Activated T-helper 1 cell treated with anti-CD3 and anti-CD28 coated beads, Interleukin-2, amount 50 U/mL, for 16 hours (primary cell): ENCODE measurements at regions not wholly inside any gene's neighbourhood (a gene's known extent, or its start where the extent isn't known, plus 50 kb on each side); places are given as distances from the start of the nearest gene placed in this dataset.
"Not testable (repeated sequence)": the region's sequence is repeated elsewhere in the genome, so short reads cannot be mapped to it uniquely, and the experiment has no call there.

ENCODE experiments used
- DNase-seq, 2 donors: peaks; one replicate each; pipeline ENCODE4 v3.0.0-alpha.2; 2020; ENCODE audit warnings: low read depth in 1 of 2, low spot score in 1 of 2

- DNase-seq = no peak
Observed at GRCh38 chr1:21385022-21385421, 54.9 kb upstream of the NBPF3 start.

DNA sequence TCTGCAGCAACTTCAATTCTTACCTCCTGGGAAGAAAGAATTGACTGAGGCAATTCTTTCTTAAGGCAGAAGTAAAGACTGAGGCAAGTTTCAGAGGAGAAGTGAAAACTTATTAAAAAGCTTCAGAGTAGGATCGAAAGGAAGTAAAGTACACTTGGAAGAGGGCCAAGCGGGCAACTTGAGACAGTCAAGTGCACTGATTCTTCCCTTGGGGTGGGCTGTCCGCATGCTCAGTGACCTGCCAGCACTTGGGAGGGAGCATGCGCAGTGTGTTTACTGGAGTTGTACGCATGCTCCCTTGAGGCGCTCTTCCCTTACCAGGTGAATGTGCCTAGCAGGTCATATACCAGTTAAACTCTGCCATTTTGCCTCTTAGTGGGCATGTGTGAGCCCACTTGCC is 55.3 kb upstream of the NBPF3 start:
- no peak for DNase-seq

- no peak for DNase-seq
Observed at GRCh38 chr1:21383785-21384401, 56.0 kb upstream of the NBPF3 start.

DNA sequence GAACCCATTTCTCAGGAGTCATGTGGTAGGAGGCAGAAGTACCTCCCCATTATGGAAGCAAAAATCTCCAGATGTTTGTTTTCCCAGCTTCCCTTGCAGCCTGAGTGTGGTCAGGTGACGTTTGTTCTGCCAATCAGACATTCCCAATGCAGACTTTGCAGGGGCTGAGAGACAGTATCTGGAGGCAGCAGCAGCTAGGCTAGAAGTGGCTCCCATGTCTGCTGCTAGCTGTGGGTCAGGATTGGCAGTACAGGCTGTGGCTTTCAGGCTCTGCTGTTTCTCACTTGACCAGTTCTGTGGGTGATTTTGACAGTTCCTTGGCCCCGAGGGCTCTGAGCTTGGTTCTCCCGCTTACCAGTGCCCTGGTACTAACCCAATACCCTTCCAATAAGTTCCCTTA is 58.6 kb upstream of the NBPF3 start:
- no peak for DNase-seq

- DNase-seq = not testable (repeated sequence)
Observed at GRCh38 chr1:21380147-21380546, 59.8 kb upstream of the NBPF3 start.

DNA sequence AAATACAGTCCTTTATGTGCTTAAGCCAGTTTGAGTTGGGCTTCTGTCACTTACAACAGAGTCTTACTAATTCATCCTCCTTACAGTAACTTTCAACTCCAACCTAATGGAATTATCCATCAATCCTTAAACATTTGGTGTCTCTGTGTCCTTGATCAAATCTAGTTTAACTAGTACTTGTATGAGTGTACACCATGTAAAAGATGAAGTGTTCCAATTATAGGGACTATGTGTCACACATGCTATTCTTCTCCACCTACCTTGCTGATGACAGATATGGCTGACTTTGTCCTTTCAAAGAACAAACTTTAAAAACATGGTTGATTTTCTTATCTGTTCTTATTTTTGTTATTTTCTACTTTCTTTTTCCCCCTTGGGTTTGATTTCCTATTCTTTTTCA is 60.4 kb upstream of the NBPF3 start:
- no peak for DNase-seq

DNA sequence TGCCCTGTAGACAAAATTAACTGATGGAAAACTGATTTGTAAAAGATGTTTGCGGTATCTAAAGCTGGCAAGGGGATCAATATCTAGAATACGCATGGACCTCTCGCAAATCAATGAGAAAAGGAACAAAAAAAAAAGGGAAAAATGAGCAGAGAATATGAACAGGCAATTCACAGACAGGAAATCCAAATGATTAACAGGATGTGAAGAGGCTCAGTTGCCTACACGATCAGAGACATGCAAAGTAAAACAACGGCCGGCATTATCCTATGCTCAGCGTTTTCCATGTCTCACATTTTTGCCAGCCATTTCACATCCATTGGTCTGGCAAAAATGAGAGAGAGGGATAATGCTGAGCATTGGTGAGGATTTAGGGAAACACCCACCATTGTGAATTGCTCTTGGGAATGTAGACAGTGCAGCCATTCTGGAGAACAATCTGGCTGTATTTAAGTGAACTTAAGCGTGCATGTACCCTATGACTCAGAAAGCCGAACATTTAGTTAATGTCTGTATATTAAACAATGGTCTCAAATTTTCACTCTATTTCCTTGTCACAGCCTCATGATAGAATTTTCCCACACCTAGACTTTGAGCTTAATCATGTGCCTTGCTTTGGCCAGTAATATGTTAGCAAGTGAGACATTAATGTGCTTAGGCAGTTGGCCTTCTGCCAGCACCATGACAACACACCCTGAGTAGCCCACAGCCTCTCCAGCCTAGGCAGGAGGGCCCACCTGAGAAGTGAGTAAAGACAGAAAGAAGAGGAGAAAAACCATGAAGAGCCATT is 61.0 kb upstream of the NBPF3 start:
- no peak for DNase-seq

DNA sequence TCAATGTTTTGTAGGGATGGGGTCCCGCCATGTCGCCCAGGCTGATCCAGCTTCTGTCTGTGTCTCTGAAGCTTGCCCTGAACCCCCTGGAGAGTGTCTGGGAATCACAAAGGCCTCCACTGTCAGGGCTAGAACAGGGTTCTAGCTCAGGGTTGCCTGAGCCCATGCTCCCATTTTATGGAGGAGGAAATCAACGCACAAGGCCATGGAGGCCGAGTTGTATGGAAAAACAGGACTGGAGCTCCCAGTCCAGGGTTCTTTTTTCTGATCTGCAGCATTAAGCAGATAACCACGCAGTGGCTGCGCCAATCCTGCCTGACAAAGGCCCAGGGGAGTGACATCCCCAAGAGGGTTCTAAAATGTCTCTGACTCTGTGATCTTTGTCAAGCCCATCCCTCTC is 67.6 kb upstream of the NBPF3 start:
- DNase-seq = no peak

DNA sequence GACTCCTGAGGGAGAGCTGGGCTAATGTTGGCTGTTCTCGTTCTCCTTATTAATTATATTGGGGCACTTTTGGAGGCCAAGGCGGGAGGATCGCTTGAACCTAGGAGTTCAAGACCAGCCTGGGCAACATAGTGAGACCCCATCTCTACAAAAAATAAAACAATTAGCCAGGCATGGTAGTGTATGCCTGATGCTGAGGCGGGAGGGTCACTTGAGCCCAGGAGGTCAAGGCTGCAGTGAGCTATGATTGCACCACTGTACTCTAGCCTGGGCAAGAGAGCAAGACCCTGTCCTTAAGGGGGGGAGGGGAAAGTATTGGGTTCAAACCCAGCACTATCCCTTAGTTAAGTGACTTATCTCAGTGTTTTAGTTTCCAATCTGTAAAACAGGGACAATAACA is 70.0 kb upstream of the NBPF3 start:
- DNase-seq = no peak

DNA sequence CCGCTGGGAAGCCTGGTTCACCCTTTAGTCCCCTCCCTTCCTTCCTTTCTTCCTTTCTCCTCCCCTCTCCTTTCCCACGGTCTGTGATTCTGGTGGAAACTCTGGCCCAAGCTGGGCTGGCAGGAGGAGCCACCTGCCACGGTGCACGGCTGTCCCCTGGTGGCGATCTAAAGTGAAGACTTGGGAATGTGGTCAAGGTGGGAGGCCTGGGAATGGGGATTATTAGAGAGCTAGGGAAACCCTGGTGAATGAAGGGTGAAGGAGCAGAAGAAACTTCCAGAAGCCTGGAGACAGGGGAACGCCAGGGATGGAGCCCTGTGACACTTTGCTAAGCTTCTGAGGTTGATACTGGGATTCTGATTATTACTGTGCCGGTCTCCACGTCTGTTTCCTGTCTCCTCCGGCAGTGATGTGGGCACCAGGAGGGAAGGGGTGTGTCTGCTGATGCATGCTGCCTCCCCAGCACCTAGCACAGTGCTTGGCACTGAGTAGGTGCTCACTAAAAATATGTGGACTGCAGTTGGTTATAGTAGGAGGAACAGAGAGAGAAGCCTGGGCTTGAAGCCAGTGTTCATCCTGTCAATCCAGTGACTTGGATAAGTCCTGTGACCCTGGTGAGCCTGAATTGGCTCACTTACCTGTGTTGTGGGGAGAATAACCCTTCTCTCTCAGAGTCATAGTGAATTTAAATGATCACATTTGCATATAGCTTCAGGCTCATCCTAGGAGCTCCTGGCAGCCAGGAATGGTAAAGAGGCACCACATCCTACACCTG is 71.2 kb upstream of the NBPF3 start:
- peak; percentile 36 to 43 for DNase-seq

- DNase-seq = not testable (repeated sequence)
Observed at GRCh38 chr1:21367973-21368514, 71.9 kb upstream of the NBPF3 start.

DNA sequence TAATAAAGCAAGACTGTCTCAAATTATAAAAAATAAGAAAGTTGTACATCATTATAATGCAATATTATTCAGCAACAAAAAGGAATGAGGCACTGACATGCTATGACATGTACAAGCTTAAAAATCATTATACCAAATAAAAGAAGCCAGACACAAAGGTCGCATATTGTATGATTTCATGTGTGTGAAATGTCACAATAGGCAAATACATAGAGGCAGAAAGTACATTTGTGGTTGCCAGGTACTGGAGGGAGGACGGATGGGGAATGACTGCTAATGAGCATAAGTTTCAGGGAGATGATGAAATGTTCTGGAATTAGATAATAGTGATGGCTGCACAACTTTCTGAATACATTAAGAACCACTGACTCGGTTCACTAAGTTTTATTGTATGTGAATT is 73.6 kb upstream of the NBPF3 start:
- no peak for DNase-seq

DNA sequence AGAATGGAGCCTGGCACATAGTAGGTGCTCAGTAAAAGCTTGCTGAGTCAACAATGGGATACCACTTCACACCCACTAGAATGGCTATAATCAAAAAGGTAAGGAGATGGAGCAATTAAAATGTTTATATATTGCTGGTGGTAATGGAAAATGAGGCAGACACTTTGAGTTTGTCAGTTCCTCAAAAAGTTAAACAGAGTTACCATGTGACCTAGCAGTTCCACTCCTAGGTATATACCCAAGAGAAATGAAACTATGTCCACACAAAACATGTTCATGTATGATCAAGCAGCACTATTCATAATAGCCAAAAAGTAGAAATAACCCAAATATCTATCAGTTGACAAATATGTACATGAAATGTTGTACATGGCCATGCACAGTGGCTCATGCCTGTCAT is 74.8 kb upstream of the ECE1 start:
- no peak for DNase-seq

GRCh38 chr1:21362096-21362495 is 71.8 kb upstream of the ECE1 start:
- no peak for DNase-seq

DNA sequence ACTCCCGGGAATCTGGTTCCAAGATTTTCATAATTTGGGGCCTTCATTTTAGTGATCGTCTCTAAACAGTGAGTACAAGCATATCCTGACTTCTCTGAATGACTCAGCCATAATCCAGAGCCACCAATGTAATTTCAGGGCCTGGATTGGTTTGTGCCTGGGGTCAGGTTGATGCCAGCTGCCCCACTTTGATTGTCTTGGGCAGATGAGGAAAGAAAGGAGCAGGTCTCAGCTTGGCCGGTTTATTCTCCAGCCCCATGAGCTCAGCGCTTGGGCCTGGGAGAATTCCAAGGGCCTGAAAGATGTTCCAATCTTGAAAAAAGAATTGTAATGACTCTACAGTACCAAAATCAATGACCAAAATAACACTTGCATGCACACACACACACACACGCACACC is 71.2 kb upstream of the ECE1 start:
- DNase-seq = no peak

DNA sequence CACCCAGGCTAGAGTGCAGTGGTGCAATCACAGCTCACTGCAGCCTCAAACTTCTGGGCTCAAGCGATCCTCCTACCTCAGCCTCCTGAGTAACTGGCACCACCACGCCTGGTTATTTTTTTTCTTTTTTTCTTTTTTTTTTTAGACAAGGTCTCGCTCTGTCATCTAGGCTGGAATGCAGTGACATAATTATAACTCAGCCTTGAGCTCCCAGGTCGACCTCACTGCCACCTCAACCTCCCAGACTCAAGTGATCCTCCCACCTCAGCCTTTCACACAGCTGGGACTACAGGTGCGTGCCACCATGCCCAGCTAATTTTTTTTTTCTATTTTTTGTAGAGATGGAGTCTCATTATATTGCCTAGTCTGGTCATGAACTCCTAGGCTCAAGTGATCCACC is 66.9 kb upstream of the ECE1 start:
- DNase-seq = no peak

DNA sequence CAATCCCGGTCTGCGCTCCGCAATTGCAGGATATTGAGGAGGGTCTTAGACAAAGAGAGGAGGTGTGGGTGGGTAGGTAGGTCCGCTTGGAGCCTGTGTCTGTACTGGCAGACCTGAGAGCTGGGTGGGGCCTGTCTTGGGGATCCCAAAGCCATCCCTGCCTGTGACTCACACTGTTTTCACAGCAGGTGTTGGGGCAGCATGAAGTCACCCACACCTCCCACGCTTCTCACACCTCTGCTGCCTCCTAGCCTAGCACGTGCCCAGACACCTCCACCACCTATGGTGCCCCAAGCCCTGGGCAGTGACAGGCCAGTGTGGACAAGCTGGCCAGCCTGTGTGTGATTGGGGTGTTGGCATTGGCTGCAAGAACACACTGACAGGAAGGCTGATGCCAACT is 65.7 kb upstream of the ECE1 start:
- DNase-seq = no peak

- no peak for DNase-seq
Observed at GRCh38 chr1:21352586-21352985, 62.3 kb upstream of the ECE1 start.

GRCh38 chr1:21351901-21352300 is 61.6 kb upstream of the ECE1 start:
- DNase-seq = no peak

DNA sequence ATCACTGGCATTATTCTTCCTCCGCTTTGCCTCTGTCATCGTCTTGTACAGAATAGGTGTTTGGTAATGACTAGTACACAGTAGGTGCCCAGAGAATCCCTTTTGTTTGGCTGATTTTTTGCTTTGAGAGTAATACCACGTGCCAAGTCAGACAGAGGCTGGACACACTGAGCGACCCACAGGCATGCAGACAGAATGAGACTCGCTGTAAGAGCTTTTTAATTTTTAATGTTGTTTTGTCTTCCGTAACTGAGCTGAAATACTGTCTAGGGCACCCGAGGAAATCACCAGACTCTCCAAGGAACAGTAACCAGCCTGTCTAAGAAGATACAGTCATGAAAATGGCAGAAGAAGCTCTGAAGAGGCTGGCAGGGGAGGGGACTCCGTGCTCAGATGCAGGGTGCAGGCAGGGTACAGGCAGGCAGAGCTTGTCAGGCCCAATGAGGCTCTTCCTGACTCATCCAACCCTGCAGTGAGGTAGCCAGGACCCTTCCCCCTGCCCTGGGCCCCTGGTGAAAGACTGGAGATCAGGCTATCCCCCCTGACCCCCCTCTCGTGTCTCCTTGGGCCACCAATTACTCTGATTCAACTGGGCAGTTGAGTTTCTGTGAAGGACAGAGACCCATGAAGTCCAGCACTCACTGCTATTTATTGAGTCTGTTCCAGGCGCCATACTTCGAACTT is 60.1 kb upstream of the ECE1 start:
- DNase-seq = no peak

- no peak for DNase-seq
Observed at GRCh38 chr1:21349693-21350092, 59.4 kb upstream of the ECE1 start.
